Amniotic stem cell (primary cell): ENCODE measurements at regions not wholly inside any gene's neighbourhood (a gene's known extent, or its start where the extent isn't known, plus 50 kb on each side); places are given as distances from the start of the nearest gene placed in this dataset.
"Not testable (repeated sequence)": the region's sequence is repeated elsewhere in the genome, so short reads cannot be mapped to it uniquely, and the experiment has no call there.

ENCODE experiments used
- DNase-seq: peaks from one replicate; lab custom pipeline; 2025; lab: John Stamatoyannopoulos, UW

- DNase-seq: no peak
These were observed 188.7 kb upstream of the EYA4 start for GRCh38 chr6:133052465-133052864.

GRCh38 chr6:133055441-133055966 is 185.7 kb upstream of the EYA4 start:
- DNase-seq: no peak

GRCh38 chr6:133057352-133057751 is 183.8 kb upstream of the EYA4 start:
- DNase-seq: no peak

- DNase-seq: no peak
These were observed 179.1 kb upstream of the EYA4 start for GRCh38 chr6:133062077-133062476.

GRCh38 chr6:133062696-133063306 is 178.4 kb upstream of the EYA4 start:
- DNase-seq: no peak

DNA sequence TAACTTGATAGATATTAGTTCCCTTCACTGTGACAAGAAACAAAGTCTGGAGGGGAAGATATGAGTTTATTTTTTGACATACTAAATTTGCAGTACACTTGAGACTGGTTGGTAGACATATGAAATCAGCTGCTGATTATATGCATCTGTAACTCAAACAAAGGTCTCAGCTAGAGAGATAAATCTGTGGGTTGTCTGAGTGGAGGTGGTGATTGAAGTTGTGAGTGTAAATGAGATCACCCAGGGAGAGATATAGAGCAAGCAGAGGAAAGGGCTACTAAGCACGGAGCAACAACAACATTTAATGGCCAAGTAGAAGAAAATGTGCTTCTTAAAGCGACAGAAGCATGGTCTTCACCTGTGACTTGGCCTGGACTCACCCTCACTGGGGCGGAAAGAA is 173.2 kb upstream of the EYA4 start:
- no peak for DNase-seq

GRCh38 chr6:133070410-133071043 is 170.6 kb upstream of the EYA4 start:
- DNase-seq: no peak

DNA sequence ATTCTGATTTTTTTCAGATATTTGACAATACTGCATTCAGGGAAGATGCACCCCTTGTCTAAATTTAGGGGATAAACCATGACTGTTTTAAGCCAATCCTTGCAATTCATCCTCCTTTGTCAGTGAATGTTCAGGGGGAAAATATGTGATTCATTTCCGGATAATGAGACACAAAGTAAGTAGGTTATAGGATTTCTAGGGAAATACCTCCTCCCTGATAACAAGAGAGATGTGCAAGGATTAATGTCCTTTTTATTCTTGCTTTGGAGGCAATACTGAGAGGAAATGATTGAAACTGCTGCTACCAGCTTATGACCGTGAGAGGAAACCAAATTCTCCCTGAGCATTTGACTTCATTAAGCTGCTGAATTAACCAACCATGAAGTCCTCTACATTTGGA is 161.3 kb upstream of the EYA4 start:
- DNase-seq: no peak

GRCh38 chr6:133083248-133083967 is 157.7 kb upstream of the EYA4 start:
- DNase-seq: no peak

GRCh38 chr6:133085471-133085870 is 155.7 kb upstream of the EYA4 start:
- DNase-seq: no peak

DNA sequence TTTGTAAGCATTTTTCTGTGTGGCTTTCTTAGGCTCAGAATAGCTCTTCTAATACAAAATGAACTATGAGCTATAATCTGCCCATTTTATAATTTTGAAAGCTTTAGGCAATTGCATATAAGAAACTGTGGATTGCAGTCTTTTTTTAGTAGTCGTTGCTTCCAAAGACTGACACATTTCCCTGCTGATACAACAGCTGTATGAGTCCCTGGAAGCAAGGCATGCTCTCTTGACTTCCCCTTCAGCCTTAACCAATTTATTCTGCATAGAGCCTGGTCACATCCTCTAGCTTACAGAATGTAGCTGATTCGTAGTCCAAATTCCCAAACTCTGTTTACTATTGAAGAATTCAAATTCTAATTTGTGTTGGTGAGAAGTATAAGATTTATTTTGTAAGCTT is 155.3 kb upstream of the EYA4 start:
- no peak for DNase-seq

DNA sequence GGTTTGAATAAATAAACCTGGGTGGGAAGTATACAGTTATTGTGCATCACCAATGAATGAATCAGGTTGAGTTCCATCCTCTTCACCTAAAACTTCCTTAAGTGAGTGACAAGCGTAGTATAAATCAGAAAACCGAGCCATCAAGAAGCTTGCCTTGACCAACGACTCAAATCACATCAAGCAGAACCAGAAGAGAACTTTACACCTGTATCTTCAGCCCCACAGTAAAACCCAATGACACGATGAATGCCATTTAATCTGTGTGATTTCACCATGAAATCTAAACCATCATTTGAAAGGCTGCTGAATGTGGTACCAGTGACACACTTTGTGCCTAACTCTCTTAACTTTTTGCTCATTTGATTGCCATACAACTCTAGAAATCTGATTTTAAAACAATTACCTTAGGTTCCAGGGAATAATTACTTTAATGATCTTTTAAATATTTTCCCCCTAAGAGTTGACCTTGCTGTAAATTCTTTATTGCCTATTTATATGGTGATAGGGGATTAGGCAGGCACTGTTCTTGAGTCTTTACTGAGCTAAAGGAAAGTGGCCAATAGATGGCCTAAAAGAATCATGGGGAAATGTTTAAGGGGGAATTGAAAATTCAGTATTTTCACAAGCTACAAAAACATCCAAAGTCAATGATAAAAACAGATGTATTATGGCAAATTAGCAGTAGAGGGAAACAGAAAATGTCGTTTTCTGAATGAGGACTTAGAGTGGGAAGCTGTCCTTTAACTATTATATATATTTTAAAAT is 152.0 kb upstream of the EYA4 start:
- DNase-seq: no peak

DNA sequence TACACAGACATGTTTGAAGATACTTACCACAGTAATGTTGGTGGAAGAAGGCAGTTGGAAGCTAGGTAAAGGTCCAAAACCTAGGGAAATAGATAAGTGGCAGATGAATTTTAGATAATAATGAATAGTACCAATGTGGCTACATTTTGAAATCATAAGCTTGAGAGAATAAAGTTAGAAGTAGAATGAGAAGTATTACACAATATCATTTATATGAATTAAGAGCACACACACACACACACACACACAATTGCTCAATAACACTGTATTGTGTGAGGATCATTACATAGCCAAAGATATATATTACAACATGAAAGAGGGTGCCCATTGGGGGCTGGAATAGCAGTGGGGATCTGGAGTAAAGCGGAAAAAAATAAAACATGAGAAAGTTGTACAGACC is 149.0 kb upstream of the EYA4 start:
- no peak for DNase-seq

DNA sequence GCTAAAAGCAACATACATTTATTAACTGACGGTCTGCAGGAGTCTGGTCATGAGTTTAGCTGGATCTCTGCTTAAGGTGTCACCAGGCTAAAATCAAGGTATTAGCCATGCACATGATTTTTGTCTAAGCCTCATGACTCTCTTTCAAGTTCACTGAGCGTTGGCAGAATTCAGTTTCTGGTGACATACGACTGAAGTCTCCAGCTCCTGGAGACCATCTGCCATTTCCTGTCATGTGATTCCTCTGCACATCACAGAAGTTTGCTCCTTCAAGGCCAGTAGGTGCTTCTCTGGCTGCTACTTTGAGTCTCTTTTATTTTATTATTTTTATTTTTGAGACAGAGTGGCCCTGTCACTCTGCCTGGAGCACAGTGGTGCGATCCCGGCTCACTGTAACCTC is 148.4 kb upstream of the EYA4 start:
- DNase-seq: no peak

DNA sequence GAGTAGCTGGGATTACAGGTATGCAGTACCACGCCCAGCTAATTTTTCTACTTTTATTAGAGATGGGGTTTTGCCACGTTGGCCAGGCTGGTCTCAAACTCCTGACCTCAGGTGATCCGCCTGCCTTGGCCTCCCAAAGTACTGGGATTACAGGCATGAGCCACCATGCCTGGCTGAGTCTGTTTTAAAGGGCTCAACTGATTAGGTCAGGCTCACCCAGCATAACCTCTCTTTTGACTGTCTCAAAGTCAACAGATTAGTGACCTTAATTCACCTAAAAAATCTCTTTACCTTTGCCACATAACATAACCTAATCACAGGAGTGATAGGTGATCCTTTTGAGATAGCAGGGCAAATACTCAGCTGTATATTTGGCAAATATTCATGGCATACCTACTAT is 147.9 kb upstream of the EYA4 start:
- not testable (repeated sequence) for DNase-seq

- DNase-seq: no peak
These were observed 147.2 kb upstream of the EYA4 start for GRCh38 chr6:133093956-133094355.

- no peak for DNase-seq
These were observed 143.9 kb upstream of the EYA4 start for GRCh38 chr6:133097208-133097607.

- DNase-seq: peak; percentile 44
These were observed 141.6 kb upstream of the EYA4 start for GRCh38 chr6:133099573-133099972.

DNA sequence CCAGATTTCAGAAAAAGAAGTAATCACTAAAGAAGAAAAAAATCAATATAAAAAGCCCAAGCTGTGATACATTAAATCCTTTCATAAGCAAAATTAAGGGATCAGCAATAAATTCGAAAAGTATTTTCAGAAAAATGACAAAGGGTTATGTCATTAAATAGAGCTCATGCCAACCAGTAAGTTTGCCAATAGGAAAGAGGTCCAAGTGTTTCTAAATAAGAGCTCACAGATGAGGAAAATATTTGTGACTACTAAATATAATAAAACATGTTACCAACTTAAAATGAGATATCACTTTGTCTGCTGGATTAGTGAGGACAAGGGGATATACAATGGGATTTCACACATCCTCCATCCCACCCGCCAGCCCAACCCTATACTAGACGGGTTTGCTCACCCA is 140.3 kb upstream of the EYA4 start:
- DNase-seq: no peak

DNA sequence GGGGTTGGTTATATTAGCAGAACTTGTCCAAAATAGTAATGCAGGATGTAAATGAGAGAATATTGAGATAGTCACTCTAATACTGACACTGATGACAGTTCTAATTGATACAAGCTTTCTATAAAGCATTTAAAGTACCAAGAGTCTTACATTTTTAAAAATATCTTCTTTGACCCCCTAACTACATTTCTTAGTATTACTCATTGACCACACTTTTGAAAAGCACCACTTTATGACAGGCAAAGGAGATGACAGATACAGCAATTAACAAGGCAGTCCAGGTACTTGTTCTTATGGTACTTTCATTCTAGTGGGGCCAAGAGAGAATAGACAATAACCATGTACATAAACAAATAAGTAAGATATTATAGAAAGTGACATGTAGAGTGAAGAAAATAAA is 139.4 kb upstream of the EYA4 start:
- DNase-seq: no peak

GRCh38 chr6:133106934-133107333 is 134.2 kb upstream of the EYA4 start:
- no peak for DNase-seq

DNA sequence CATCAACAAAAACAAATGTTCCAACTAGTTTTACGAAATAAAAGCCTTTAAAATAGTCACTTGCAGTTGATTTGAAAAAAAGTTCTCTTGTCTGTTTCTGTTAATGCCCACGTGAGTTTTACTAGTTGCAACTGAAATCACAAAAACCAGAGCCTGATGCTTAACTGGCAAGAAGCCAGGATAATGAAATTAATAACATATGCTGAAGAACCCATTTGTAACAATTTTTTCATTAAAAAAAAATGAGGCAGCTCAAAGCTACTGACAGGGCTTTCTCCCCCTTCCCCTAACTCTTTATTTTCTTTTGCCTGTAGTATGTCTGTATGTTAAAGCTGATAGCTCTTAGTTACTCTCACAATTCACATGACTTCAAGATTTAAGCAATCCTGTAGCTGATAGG is 132.7 kb upstream of the EYA4 start:
- DNase-seq: no peak

GRCh38 chr6:133114973-133115372 is 126.2 kb upstream of the EYA4 start:
- DNase-seq: no peak
